IMR-90 (cell line): ENCODE measurements at regions not wholly inside any gene's neighbourhood (a gene's known extent, or its start where the extent isn't known, plus 50 kb on each side); places are given as distances from the start of the nearest gene placed in this dataset.

Source experiments
- ATAC-seq: fragments of 200-7000 bp; cut with Tn5 transposase; 2 replicates; pipeline ENCODE4 v1.9.1; 2020; ENCODE audit warnings: low read depth, mild to moderate bottlenecking, moderate library complexity
- BruUV-seq: library from RNA; stranded (reverse); fragments of 400-500 nt; replicated peaks from 2 replicates; lab custom pipeline; 2021; lab: Mats Ljungman, UMichigan
- CTCF ChIA-PET: fragments of 300-600 bp; formaldehyde crosslinking; extraction: SDS; loops from one replicate; lab custom pipeline; 2021; ENCODE audit warnings: antibody characterized with exemption; lab: Yijun Ruan, JAX
- POLR2A ChIA-PET: fragments of 300-600 bp; sonication (Branson Sonifier 250); formaldehyde crosslinking; loops from one replicate; lab custom pipeline; 2022; ENCODE audit warnings: antibody characterized with exemption; ENCODE audit not compliant: unreplicated experiment; lab: Charles Lee
- DNase-seq: peaks from one replicate; pipeline ENCODE4 v3.0.0; 2013
- H2AFZ ChIP-seq: replicated peaks from 2 replicates; pipeline ENCODE3; 2013; ENCODE audit warnings: low read length, mild to moderate bottlenecking; ENCODE audit not compliant: poor library complexity
- H2AK5ac ChIP-seq: 2 replicates; pipeline ENCODE4 v1.6.1; 2013; ENCODE audit warnings: low read depth, low read length, inconsistent platforms
- H2AK9ac ChIP-seq: replicated peaks from 2 replicates; pipeline ENCODE3; 2013; ENCODE audit warnings: mild to moderate bottlenecking, low read depth, low read length, moderate library complexity; ENCODE audit not compliant: poor library complexity
- H2BK120ac ChIP-seq: 2 replicates; pipeline ENCODE4 v1.6.1; 2013; ENCODE audit warnings: low read depth, low read length, inconsistent platforms
- H2BK15ac ChIP-seq: 3 replicates; pipeline ENCODE4 v1.6.1; 2013; ENCODE audit warnings: low read depth, low read length, inconsistent platforms
- H2BK20ac ChIP-seq: 2 replicates; pipeline ENCODE4 v1.6.1; 2013; ENCODE audit warnings: low read depth, mild to moderate bottlenecking, inconsistent platforms, low read length, moderate library complexity
- H2BK5ac ChIP-seq: 2 replicates; pipeline ENCODE4 v1.6.1; 2013; ENCODE audit warnings: mild to moderate bottlenecking, low read depth, low read length, inconsistent platforms; ENCODE audit not compliant: poor library complexity, severe bottlenecking
- H3K14ac ChIP-seq: replicated peaks from 2 replicates; pipeline ENCODE4 v1.6.1; 2013; ENCODE audit warnings: low read depth, low read length, inconsistent platforms
- H3K18ac ChIP-seq: 2 replicates; pipeline ENCODE4 v1.6.1; 2013; ENCODE audit warnings: low read depth, low read length, control low read depth
- H3K23ac ChIP-seq: 2 replicates; pipeline ENCODE4 v1.6.1; 2013; ENCODE audit warnings: low read depth, low read length, inconsistent platforms
- H3K27ac ChIP-seq: 2 replicates; pipeline ENCODE4 v1.5.1; 2013; ENCODE audit warnings: mild to moderate bottlenecking, control low read depth, low read length; ENCODE audit not compliant: insufficient read depth
- H3K27me3 ChIP-seq: 2 replicates; pipeline ENCODE4 v1.6.1; 2013; ENCODE audit warnings: low read length; ENCODE audit not compliant: control insufficient read depth, insufficient read depth
- H3K36me3 ChIP-seq: 2 replicates; pipeline ENCODE4 v1.6.1; 2013; ENCODE audit warnings: low read length, mixed read lengths; ENCODE audit not compliant: control insufficient read depth, insufficient read depth
- H3K4ac ChIP-seq: 2 replicates; pipeline ENCODE4 v1.6.1; 2013; ENCODE audit warnings: low read depth, low read length, inconsistent platforms
- H3K4me1 ChIP-seq: 2 replicates; pipeline ENCODE4 v1.6.1; 2013; ENCODE audit warnings: low read length, mixed read lengths; ENCODE audit not compliant: control insufficient read depth, insufficient read depth
- H3K4me2 ChIP-seq: 2 replicates; pipeline ENCODE4 v1.6.1; 2013; ENCODE audit warnings: low read depth, mild to moderate bottlenecking, control low read depth, low read length, moderate library complexity
- H3K4me3 ChIP-seq: 2 replicates; pipeline ENCODE4 v1.5.1; 2013; ENCODE audit warnings: low read depth, mild to moderate bottlenecking, control low read depth, low read length, moderate library complexity; ENCODE audit not compliant: insufficient read depth
- H3K56ac ChIP-seq: 2 replicates; pipeline ENCODE4 v1.6.1; 2013; ENCODE audit warnings: low read length, inconsistent platforms; ENCODE audit not compliant: insufficient read depth; ENCODE audit errors: extremely low read depth
- H3K79me1 ChIP-seq, 2 experiments: 2 replicates each; pipeline ENCODE4 v1.6.1; 2013; ENCODE audit warnings: low read length in 2 of 2, inconsistent platforms in 1 of 2, low read depth in 1 of 2
- H3K9ac ChIP-seq: 2 replicates; pipeline ENCODE4 v1.6.1; 2013; ENCODE audit warnings: low read depth, low read length, control low read depth
- H3K9me1 ChIP-seq: 2 replicates; pipeline ENCODE4 v1.6.1; 2013; ENCODE audit warnings: low read length, inconsistent platforms; ENCODE audit not compliant: insufficient read depth
- H3K9me3 ChIP-seq: 2 replicates; pipeline ENCODE4 v1.6.1; 2013; ENCODE audit warnings: low read length; ENCODE audit not compliant: control insufficient read depth, insufficient read depth
- H4K20me1 ChIP-seq: 2 replicates; pipeline ENCODE4 v1.6.1; 2013; ENCODE audit warnings: low read length, inconsistent platforms; ENCODE audit not compliant: insufficient read depth
- H4K5ac ChIP-seq: 2 replicates; pipeline ENCODE4 v1.6.1; 2013; ENCODE audit warnings: mild to moderate bottlenecking, low read depth, low read length, control low read depth
- H4K8ac ChIP-seq, 2 experiments: 2 replicates each; pipeline ENCODE4 v1.6.1; 2013; ENCODE audit warnings: low read depth in 2 of 2, low read length in 2 of 2, control low read depth in 1 of 2, inconsistent platforms in 1 of 2
- H4K91ac ChIP-seq: 2 replicates; pipeline ENCODE4 v1.6.1; 2013; ENCODE audit warnings: low read depth, low read length, inconsistent platforms; ENCODE audit not compliant: insufficient read depth
- BHLHE40 ChIP-seq: fragments of 150-350 bp; IDR thresholded peaks from 2 replicates; pipeline ENCODE4 v1.6.1; 2016; ENCODE audit warnings: mild to moderate bottlenecking, low read depth, low read length
- CEBPB ChIP-seq: IDR thresholded peaks from 2 replicates; pipeline ENCODE4 v1.6.1; 2012; ENCODE audit warnings: low read depth, low read length, improper control_type of control experiment
- CHD1 ChIP-seq: IDR thresholded peaks from 2 replicates; pipeline ENCODE4 v1.6.1; 2012; ENCODE audit warnings: low read depth, low read length, improper control_type of control experiment
- MAZ ChIP-seq: IDR thresholded peaks from 2 replicates; pipeline ENCODE4 v1.6.1; 2012; ENCODE audit warnings: low read depth, mild to moderate bottlenecking, low read length, improper control_type of control experiment, moderate library complexity, borderline replicate concordance
- MXI1 ChIP-seq: IDR thresholded peaks from 2 replicates; pipeline ENCODE4 v1.6.1; 2012; ENCODE audit warnings: low read depth, mild to moderate bottlenecking, low read length, moderate library complexity, borderline replicate concordance
- NFE2L2 ChIP-seq: fragments of 150-350 bp; IDR thresholded peaks from 2 replicates; pipeline ENCODE4 v1.6.1; 2016; ENCODE audit warnings: low read depth, mild to moderate bottlenecking, low read length
- POLR2A ChIP-seq: IDR thresholded peaks from 2 replicates; pipeline ENCODE4 v1.6.1; 2012; ENCODE audit warnings: mild to moderate bottlenecking, low read depth, low read length
- RAD21 ChIP-seq: IDR thresholded peaks from 2 replicates; pipeline ENCODE4 v1.6.1; 2012; ENCODE audit warnings: low read length, improper control_type of control experiment
- RFX5 ChIP-seq: IDR thresholded peaks from 2 replicates; pipeline ENCODE4 v1.8.0; 2012; ENCODE audit warnings: low read depth, mild to moderate bottlenecking, low read length, moderate library complexity
- SMC3 ChIP-seq: fragments of 150-350 bp; IDR thresholded peaks from 2 replicates; pipeline ENCODE4 v1.6.1; 2016; ENCODE audit warnings: low read depth, mild to moderate bottlenecking, antibody characterized with exemption, low read length, moderate library complexity
- WGBS, 2 experiments: methylation state at CpG; one replicate each; pipeline versions ENCODE4 v1.1.5 to v1.1.7; 2013; ENCODE audit warnings: missing lambda C conversion rate in 2 of 2; ENCODE audit not compliant: insufficient read length in 1 of 2; ENCODE audit errors: extremely low coverage in 2 of 2; 5-methylcytosine and 5-hydroxymethylcytosine counted together
- dilution Hi-C: fragments of 300-500 bp; cut with HindIII; formaldehyde crosslinking; loops from one replicate; pipeline ENCODE4 v1.14.3; 2018; ENCODE audit warnings: low sequenced_read_pairs; ENCODE audit not compliant: unreplicated experiment
- in situ Hi-C: fragments of 300-500 bp; cut with MboI; formaldehyde crosslinking; loops from 3 replicates; pipeline ENCODE4 v1.14.3; 2019; ENCODE audit warnings: low sequenced_read_pairs, inconsistent platforms, mixed read lengths
- intact Hi-C: fragments of 100-400 bp; cut with micrococcal nuclease; formaldehyde crosslinking; loops from 2 replicates; pipeline ENCODE4 v1.10.0; 2022
- TF ChIP-seq, protein P1 (sequence below): conservative IDR thresholded peaks from 2 replicates; pipeline ENCODE4 v1.5.1; 2012; ENCODE audit warnings: mild to moderate bottlenecking, low read depth, low read length, improper control_type of control experiment
- TF ChIP-seq, protein P2 (sequence below): fragments of 150-350 bp; IDR thresholded peaks from 2 replicates; pipeline ENCODE4 v1.6.1; 2017; ENCODE audit warnings: mild to moderate bottlenecking, antibody characterized with exemption, low read length, low read depth

DNA sequence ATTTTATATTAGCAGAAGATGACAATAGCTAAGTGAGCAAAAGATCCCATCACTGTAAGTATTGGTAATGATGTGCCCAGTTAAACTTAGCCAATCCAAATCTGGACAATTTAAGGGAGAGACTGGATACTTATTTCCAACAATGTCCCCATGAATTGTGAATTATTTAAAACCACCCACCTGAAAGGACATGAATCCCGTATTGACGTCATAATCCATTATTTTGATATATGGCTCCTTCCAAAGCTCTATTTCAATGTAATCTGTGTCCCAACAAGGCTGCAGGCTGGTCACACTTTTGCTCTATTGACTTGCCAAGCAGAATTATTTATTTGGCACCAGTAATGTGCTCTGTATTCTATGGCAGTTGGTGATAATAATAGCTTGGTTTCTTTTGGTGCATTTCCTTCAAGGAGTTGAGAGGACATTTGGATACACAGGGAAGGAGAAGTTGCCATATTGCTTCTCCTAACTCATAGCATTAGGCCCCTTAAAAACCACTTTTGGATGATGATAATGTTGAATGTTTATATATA, 157.2 kb downstream of the NMUR2 start:
- Histone ChIP-seq H3K36me3 (no peaks in the 10 kb centered on the region), H2BK15ac (no peak overlapping the region), H4K91ac (no peak overlapping the region), H3K18ac (no peak overlapping the region), H2AK5ac (no peak overlapping the region), H3K4ac (no peak overlapping the region), H3K4me1 (no peaks in the 10 kb centered on the region), H2BK120ac (no peak overlapping the region), H2BK5ac (no peak overlapping the region), H3K56ac (no peak overlapping the region), H2AFZ (no peak overlapping the region), H3K27ac (no peak overlapping the region), H2AK9ac (no peak overlapping the region), H4K20me1 (no peaks in the 10 kb centered on the region), H3K9me3 (peaks cover 2% of the 10 kb centered on the region; the same call in 1 of the 2 replicates), H3K79me1 (no peaks in the 10 kb centered on the region), H3K23ac (no peak overlapping the region), H4K5ac (no peak overlapping the region), H3K9me1 (no peaks in the 10 kb centered on the region), H3K27me3 (no peaks in the 10 kb centered on the region), H3K14ac (no peak overlapping the region), H3K4me3 (no peak overlapping the region), H2BK20ac (no peak overlapping the region), H4K8ac (no peak overlapping the region), H3K9ac (no peak overlapping the region), H3K4me2 (no peak overlapping the region)
- no peak for DNase-seq
- ATAC-seq: no peak
- no TSS peak for BruUV-seq
- dilution Hi-C loops: no loop called here
- in situ Hi-C loops: no loop called here
- intact Hi-C loops: no loop called here
- WGBS, 2 experiments: no CpG with 5 or more reads among the region's 2 CpGs
- TF ChIP-seq, protein P1, sequence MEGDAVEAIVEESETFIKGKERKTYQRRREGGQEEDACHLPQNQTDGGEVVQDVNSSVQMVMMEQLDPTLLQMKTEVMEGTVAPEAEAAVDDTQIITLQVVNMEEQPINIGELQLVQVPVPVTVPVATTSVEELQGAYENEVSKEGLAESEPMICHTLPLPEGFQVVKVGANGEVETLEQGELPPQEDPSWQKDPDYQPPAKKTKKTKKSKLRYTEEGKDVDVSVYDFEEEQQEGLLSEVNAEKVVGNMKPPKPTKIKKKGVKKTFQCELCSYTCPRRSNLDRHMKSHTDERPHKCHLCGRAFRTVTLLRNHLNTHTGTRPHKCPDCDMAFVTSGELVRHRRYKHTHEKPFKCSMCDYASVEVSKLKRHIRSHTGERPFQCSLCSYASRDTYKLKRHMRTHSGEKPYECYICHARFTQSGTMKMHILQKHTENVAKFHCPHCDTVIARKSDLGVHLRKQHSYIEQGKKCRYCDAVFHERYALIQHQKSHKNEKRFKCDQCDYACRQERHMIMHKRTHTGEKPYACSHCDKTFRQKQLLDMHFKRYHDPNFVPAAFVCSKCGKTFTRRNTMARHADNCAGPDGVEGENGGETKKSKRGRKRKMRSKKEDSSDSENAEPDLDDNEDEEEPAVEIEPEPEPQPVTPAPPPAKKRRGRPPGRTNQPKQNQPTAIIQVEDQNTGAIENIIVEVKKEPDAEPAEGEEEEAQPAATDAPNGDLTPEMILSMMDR: no peak
- TF ChIP-seq RFX5: no peak
- no peak for TF ChIP-seq SMC3
- TF ChIP-seq MAZ: no peak
- TF ChIP-seq MXI1: no peak
- TF ChIP-seq CEBPB: no peak
- TF ChIP-seq NFE2L2: no peak
- TF ChIP-seq BHLHE40: no peak
- TF ChIP-seq RAD21: no peak
- no peak for TF ChIP-seq CHD1
- TF ChIP-seq, protein P2, sequence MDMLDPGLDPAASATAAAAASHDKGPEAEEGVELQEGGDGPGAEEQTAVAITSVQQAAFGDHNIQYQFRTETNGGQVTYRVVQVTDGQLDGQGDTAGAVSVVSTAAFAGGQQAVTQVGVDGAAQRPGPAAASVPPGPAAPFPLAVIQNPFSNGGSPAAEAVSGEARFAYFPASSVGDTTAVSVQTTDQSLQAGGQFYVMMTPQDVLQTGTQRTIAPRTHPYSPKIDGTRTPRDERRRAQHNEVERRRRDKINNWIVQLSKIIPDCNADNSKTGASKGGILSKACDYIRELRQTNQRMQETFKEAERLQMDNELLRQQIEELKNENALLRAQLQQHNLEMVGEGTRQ: no peak
- TF ChIP-seq POLR2A: no peak
- CTCF ChIA-PET: no interaction called here
- POLR2A ChIA-PET: no interaction called here
